ENCODE measurements at regions not wholly inside any gene's neighbourhood (a gene's known extent, or its start where the extent isn't known, plus 50 kb on each side); places are given as distances from the start of the nearest gene placed in this dataset.

- no peak for TF ChIP-seq NANOG (IDR thresholded peaks at IDR 0.05; ENCODE audit: borderline replicate concordance)
- TF ChIP-seq EZH2phosphoT487 (IDR thresholded peaks at IDR 0.05; ENCODE audit: unreplicated experiment) = no peak
- TF ChIP-seq ETS1 (IDR thresholded peaks at IDR 0.05) = no peak
Measured at GRCh38 chr14:95419569-95419968, 96.9 kb downstream of the SYNE3 start (continued).

- no peaks in the 10 kb centered on the region for H3K9me2 ChIP-seq (ENCODE audit: insufficient read depth)
- H3K79me2 ChIP-seq (replicated peaks; ENCODE audit: insufficient read depth) = no peaks in the 10 kb centered on the region
- ATAC-seq (no peak), DNase-seq (ENCODE audit: low spot score) (no peak)
- peaks cover 4% of the 10 kb centered on the region; the same call in 2 of the 3 replicates for H3K4me1 Mint-ChIP-seq
- H3K36me3 ChIP-seq (ENCODE audit: insufficient read depth) = no peaks in the 10 kb centered on the region
- H2AFZ ChIP-seq = no peak overlapping the region
- no peaks in the 10 kb centered on the region for H3K4me1 ChIP-seq (ENCODE audit: insufficient read depth)
- H3K27ac Mint-ChIP-seq = no peak overlapping the region
- no peaks in the 10 kb centered on the region for H3F3A ChIP-seq (replicated peaks; ENCODE audit: low read depth)
- no peak overlapping the region for H3K4me3 ChIP-seq
- no peaks in the 10 kb centered on the region for H3K27me3 Mint-ChIP-seq (ENCODE audit: insufficient read depth, low read depth, poor library complexity)
- no peaks in the 10 kb centered on the region for H4K20me1 ChIP-seq (replicated peaks; ENCODE audit: insufficient read depth)
- H3K27me3 ChIP-seq (ENCODE audit: insufficient read depth) = no peaks in the 10 kb centered on the region
- no peak overlapping the region for H3K4me3 Mint-ChIP-seq
- no peak overlapping the region for H3K27ac ChIP-seq (ENCODE audit: low read depth)
- peaks cover 18% of the 10 kb centered on the region for H3K9me3 Mint-ChIP-seq
- H3K36me3 Mint-ChIP-seq (ENCODE audit: low read depth) = no peaks in the 10 kb centered on the region; the same call in 2 of the 3 replicates
- no peak overlapping the region for H3K4me2 ChIP-seq
- TF ChIP-seq ZNF462 (CRISPR knock-in tag; IDR thresholded peaks at IDR 0.05) = no peak
- no peak for TF ChIP-seq CTCF (conservative IDR thresholded peaks at IDR 0.05; ENCODE audit: low read depth in 2 of 2)
- TF ChIP-seq CREB1 (CRISPR knock-in tag; IDR thresholded peaks at IDR 0.05; ENCODE audit: low read depth) = no peak
- no peak for TF ChIP-seq ZNF331 (CRISPR knock-in tag; IDR thresholded peaks at IDR 0.05; ENCODE audit: low read depth)
- no peak for TF ChIP-seq ETS1 (IDR thresholded peaks at IDR 0.05)
- no peak for TF ChIP-seq POLR2AphosphoS5 (IDR thresholded peaks at IDR 0.05; ENCODE audit: low read depth)
- no peak for TF ChIP-seq REST (IDR thresholded peaks at IDR 0.05; ENCODE audit: unreplicated experiment)
- TF ChIP-seq STAT1 (IDR thresholded peaks at IDR 0.05; ENCODE audit: unreplicated experiment) = no peak
- TF ChIP-seq EZH2phosphoT487 (IDR thresholded peaks at IDR 0.05; ENCODE audit: unreplicated experiment) = no peak
- TF ChIP-seq JUNB (IDR thresholded peaks at IDR 0.05; ENCODE audit: unreplicated experiment) = no peak
- no peak for TF ChIP-seq NANOG (IDR thresholded peaks at IDR 0.05; ENCODE audit: borderline replicate concordance)
- TF ChIP-seq ZNF114 (CRISPR knock-in tag; IDR thresholded peaks at IDR 0.05) = no peak
Measured at GRCh38 chr14:95418858-95419257, 97.6 kb downstream of the SYNE3 start.
